HG03103 (cell line): ENCODE measurements at regions not wholly inside any gene's neighbourhood (a gene's known extent, or its start where the extent isn't known, plus 50 kb on each side); places are given as distances from the start of the nearest gene placed in this dataset.
"Not testable (repeated sequence)": the region's sequence is repeated elsewhere in the genome, so short reads cannot be mapped to it uniquely, and the experiment has no call there.

Experiments
- ATAC-seq: cut with Tn5 transposase; IDR thresholded peaks from one replicate; pipeline ENCODE4 v1.9.1; 2021; ENCODE audit warnings: low read depth; ENCODE audit not compliant: unreplicated experiment

GRCh38 chr15:87490666-87491065, 765.9 kb downstream of the NTRK3 start:
- ATAC-seq, result no peak

- no peak for ATAC-seq
These were observed 766.5 kb downstream of the NTRK3 start for GRCh38 chr15:87489902-87490665.

GRCh38 chr15:87489456-87489855, 767.1 kb downstream of the NTRK3 start:
- no peak for ATAC-seq

- ATAC-seq, result no peak
These were observed 769.1 kb downstream of the NTRK3 start for GRCh38 chr15:87487484-87487883.

GRCh38 chr15:87483468-87483867, 773.1 kb downstream of the NTRK3 start:
- no peak for ATAC-seq

GRCh38 chr15:87481126-87481525, 775.4 kb downstream of the NTRK3 start:
- ATAC-seq, result no peak

- ATAC-seq, result no peak
These were observed 777.9 kb downstream of the NTRK3 start for GRCh38 chr15:87478687-87479072.

- ATAC-seq, result no peak
These were observed 778.5 kb downstream of the NTRK3 start for GRCh38 chr15:87477737-87478686.

- no peak for ATAC-seq
These were observed 779.5 kb downstream of the NTRK3 start for GRCh38 chr15:87477026-87477425.

- ATAC-seq, result no peak
These were observed 785.6 kb downstream of the NTRK3 start for GRCh38 chr15:87470923-87471322.

GRCh38 chr15:87463956-87464355, 792.6 kb downstream of the NTRK3 start:
- ATAC-seq, result not testable (repeated sequence)

- ATAC-seq, result no peak
These were observed 794.9 kb downstream of the NTRK3 start for GRCh38 chr15:87461631-87462030.

GRCh38 chr15:87454860-87455259, 801.7 kb downstream of the NTRK3 start:
- no peak for ATAC-seq

- no peak for ATAC-seq
These were observed 806.2 kb downstream of the NTRK3 start for GRCh38 chr15:87450314-87450713.

- no peak for ATAC-seq
These were observed 817.4 kb downstream of the NTRK3 start for GRCh38 chr15:87439090-87439489.

- ATAC-seq, result no peak
These were observed 822.7 kb downstream of the NTRK3 start for GRCh38 chr15:87433871-87434270.

GRCh38 chr15:87429754-87430153, 826.8 kb downstream of the NTRK3 start:
- no peak for ATAC-seq

- no peak for ATAC-seq
These were observed 836.5 kb downstream of the NTRK3 start for GRCh38 chr15:87420017-87420416.

GRCh38 chr15:87419344-87419743, 837.2 kb downstream of the NTRK3 start:
- ATAC-seq, result no peak

- no peak for ATAC-seq
These were observed 839.8 kb downstream of the NTRK3 start for GRCh38 chr15:87416591-87417257.

GRCh38 chr15:87408902-87409301, 847.6 kb downstream of the NTRK3 start:
- no peak for ATAC-seq
